Fibroblast of skin of right biceps (primary cell): ENCODE measurements at regions not wholly inside any gene's neighbourhood (a gene's known extent, or its start where the extent isn't known, plus 50 kb on each side); places are given as distances from the start of the nearest gene placed in this dataset.

Experiments
- DNase-seq: peaks from one replicate; pipeline ENCODE4 v3.0.0-alpha.2; 2013

- DNase-seq: no peak
These were observed 118.8 kb upstream of the GALNT15 start for GRCh38 chr3:16055606-16056211.

GRCh38 chr3:16056217-16056616 is 118.3 kb upstream of the GALNT15 start:
- no peak for DNase-seq

GRCh38 chr3:16058521-16058920 is 116.0 kb upstream of the GALNT15 start:
- DNase-seq: peak; percentile 62

GRCh38 chr3:16059081-16059537 is 115.4 kb upstream of the GALNT15 start:
- peak; percentile 55 for DNase-seq

GRCh38 chr3:16059711-16060357 is 114.6 kb upstream of the GALNT15 start:
- peak; percentile 66 for DNase-seq

GRCh38 chr3:16060358-16060852 is 114.1 kb upstream of the GALNT15 start:
- DNase-seq: peak; percentile 100

GRCh38 chr3:16060945-16061344 is 113.5 kb upstream of the GALNT15 start:
- peak; percentile 97 for DNase-seq

- DNase-seq: peak; percentile 68
These were observed 113.0 kb upstream of the GALNT15 start for GRCh38 chr3:16061491-16061890.

- no peak for DNase-seq
These were observed 110.9 kb upstream of the GALNT15 start for GRCh38 chr3:16063603-16064002.

GRCh38 chr3:16064642-16065414 is 109.7 kb upstream of the GALNT15 start:
- DNase-seq: peak; percentile 98

GRCh38 chr3:16066545-16066944 is 107.9 kb upstream of the GALNT15 start:
- peak; percentile 71 for DNase-seq

- peak; percentile 100 for DNase-seq
These were observed 107.5 kb upstream of the GALNT15 start for GRCh38 chr3:16066975-16067374.

- peak; percentile 77 for DNase-seq
These were observed 106.5 kb upstream of the GALNT15 start for GRCh38 chr3:16067837-16068471.

GRCh38 chr3:16069149-16069922 is 105.1 kb upstream of the GALNT15 start:
- DNase-seq: peak; percentile 96

GRCh38 chr3:16070707-16071106 is 103.8 kb upstream of the GALNT15 start:
- no peak for DNase-seq

GRCh38 chr3:16071206-16071605 is 103.3 kb upstream of the GALNT15 start:
- DNase-seq: no peak

GRCh38 chr3:16072420-16073110 is 101.9 kb upstream of the GALNT15 start:
- DNase-seq: peak; percentile 75

GRCh38 chr3:16073203-16073602 is 101.3 kb upstream of the GALNT15 start:
- DNase-seq: no peak

GRCh38 chr3:16073990-16074671 is 100.3 kb upstream of the GALNT15 start:
- DNase-seq: peak; percentile 87

GRCh38 chr3:16075647-16076046 is 98.8 kb upstream of the GALNT15 start:
- no peak for DNase-seq

GRCh38 chr3:16076564-16076963 is 97.9 kb upstream of the GALNT15 start:
- DNase-seq: no peak
